ENCODE measurements at regions not wholly inside any gene's neighbourhood (a gene's known extent, or its start where the extent isn't known, plus 50 kb on each side); places are given as distances from the start of the nearest gene placed in this dataset.

DNA sequence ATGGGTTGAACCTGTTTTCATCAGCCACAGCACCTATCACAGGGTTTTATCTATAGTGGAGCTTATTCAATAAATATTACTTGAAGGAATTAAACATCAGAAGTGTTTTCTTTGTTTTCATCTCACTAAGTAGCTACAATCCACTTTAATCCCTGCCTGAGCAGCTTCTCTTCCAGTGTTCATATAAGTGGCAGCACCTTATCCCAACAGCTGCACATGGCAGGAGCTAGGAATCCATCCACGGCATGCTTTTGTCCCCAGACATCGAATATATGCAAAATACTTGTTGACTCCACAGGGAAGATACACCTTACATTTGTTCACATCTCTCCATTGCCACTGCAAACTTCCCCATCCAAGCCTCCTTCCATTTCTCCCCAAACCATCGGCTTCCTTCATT lies 549.8 kb upstream of the FAM241A start:
- DNase-seq (ENCODE audit: low read depth) = no peak
- TF ChIP-seq, protein P1, sequence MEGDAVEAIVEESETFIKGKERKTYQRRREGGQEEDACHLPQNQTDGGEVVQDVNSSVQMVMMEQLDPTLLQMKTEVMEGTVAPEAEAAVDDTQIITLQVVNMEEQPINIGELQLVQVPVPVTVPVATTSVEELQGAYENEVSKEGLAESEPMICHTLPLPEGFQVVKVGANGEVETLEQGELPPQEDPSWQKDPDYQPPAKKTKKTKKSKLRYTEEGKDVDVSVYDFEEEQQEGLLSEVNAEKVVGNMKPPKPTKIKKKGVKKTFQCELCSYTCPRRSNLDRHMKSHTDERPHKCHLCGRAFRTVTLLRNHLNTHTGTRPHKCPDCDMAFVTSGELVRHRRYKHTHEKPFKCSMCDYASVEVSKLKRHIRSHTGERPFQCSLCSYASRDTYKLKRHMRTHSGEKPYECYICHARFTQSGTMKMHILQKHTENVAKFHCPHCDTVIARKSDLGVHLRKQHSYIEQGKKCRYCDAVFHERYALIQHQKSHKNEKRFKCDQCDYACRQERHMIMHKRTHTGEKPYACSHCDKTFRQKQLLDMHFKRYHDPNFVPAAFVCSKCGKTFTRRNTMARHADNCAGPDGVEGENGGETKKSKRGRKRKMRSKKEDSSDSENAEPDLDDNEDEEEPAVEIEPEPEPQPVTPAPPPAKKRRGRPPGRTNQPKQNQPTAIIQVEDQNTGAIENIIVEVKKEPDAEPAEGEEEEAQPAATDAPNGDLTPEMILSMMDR (IDR thresholded peaks at IDR 0.05; ENCODE audit: insufficient read depth, low read length) = no peak

DNA sequence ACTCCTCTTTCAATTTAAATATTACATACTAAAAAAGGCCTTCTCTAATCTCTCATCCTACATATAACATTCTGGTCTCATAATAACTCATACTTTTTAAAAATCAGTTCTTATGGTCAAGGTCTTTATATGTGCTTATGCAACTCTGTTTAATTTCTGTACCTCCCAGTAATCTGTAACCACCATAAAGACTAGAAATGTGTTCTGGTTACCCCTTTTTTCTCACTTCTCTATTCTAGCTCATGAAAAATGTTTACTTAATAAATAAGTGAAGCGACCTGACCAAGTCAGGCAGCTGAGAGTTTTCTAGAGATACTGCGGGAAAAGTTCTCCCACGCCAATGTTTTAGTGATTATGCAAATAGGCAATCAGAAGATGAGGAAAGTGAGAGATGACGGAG lies 548.8 kb upstream of the FAM241A start:
- no peak for DNase-seq (ENCODE audit: low read depth)
- TF ChIP-seq, protein P1 (IDR thresholded peaks at IDR 0.05; ENCODE audit: insufficient read depth, low read length) = no peak
- H3K4me3 ChIP-seq (ENCODE audit: low read depth, low read length) = no peak overlapping the region

More for the DNA sequence above, 549.8 kb upstream of the FAM241A start:
- no peak overlapping the region for H3K4me3 ChIP-seq (ENCODE audit: low read depth, low read length)

GRCh38 chr4:111601671-111602070 lies 543.6 kb upstream of the FAM241A start:
- TF ChIP-seq, protein P1 (IDR thresholded peaks at IDR 0.05; ENCODE audit: insufficient read depth, low read length) = no peak
- H3K4me3 ChIP-seq (ENCODE audit: low read depth, low read length) = no peak overlapping the region
- DNase-seq (ENCODE audit: low read depth) = no peak

GRCh38 chr4:111602848-111603247 lies 542.4 kb upstream of the FAM241A start:
- TF ChIP-seq, protein P1 (IDR thresholded peaks at IDR 0.05; ENCODE audit: insufficient read depth, low read length) = peak; percentile 46
- DNase-seq (ENCODE audit: low read depth) = peak; percentile 59
- no peak overlapping the region for H3K4me3 ChIP-seq (ENCODE audit: low read depth, low read length)

- DNase-seq (ENCODE audit: low read depth) = no peak
- no peak overlapping the region for H3K4me3 ChIP-seq (ENCODE audit: low read depth, low read length)
- TF ChIP-seq, protein P1 (IDR thresholded peaks at IDR 0.05; ENCODE audit: insufficient read depth, low read length) = no peak
These were observed 540.1 kb upstream of the FAM241A start for GRCh38 chr4:111605111-111605510.

DNA sequence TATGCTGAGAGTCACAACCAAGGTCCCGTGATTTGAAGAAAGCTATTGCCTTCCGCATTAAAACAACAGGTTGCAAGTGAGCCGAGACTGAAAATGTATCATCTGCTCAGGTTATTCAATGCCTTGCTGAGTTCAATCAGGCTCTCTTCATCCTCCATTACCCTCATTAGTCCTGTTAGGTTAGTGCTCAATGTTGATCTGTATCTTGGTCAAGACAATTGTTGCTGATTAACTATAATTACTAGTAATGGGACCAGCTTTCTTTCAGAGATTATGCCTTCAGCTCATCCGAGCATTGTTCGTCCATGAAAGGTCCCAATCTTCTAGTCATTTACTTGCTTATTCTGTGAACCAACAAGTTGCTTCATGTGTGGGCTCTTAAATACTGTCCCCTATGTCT lies 534.6 kb upstream of the FAM241A start:
- DNase-seq (ENCODE audit: low read depth) = no peak
- H3K4me3 ChIP-seq (ENCODE audit: low read depth, low read length) = no peak overlapping the region
- TF ChIP-seq, protein P1 (IDR thresholded peaks at IDR 0.05; ENCODE audit: insufficient read depth, low read length) = no peak

- TF ChIP-seq, protein P1 (IDR thresholded peaks at IDR 0.05; ENCODE audit: insufficient read depth, low read length) = no peak
- H3K4me3 ChIP-seq (ENCODE audit: low read depth, low read length) = no peak overlapping the region
- peak; percentile 31 for DNase-seq (ENCODE audit: low read depth)
These were observed 526.3 kb upstream of the FAM241A start for GRCh38 chr4:111618908-111619307.
